HG02870 (cell line): ENCODE measurements at regions not wholly inside any gene's neighbourhood (a gene's known extent, or its start where the extent isn't known, plus 50 kb on each side); places are given as distances from the start of the nearest gene placed in this dataset.
"Not testable (repeated sequence)": the region's sequence is repeated elsewhere in the genome, so short reads cannot be mapped to it uniquely, and the experiment has no call there.

Experiments used
- ATAC-seq: cut with Tn5 transposase; IDR thresholded peaks from one replicate; pipeline ENCODE4 v1.9.1; 2021; ENCODE audit warnings: mild to moderate bottlenecking, moderate library complexity; ENCODE audit not compliant: unreplicated experiment

GRCh38 chr10:63675171-63675570 is 154.0 kb downstream of the REEP3 start:
- no peak for ATAC-seq

- ATAC-seq = peak; percentile 61
Measured at GRCh38 chr10:63677001-63677400, 155.8 kb downstream of the REEP3 start.

- not testable (repeated sequence) for ATAC-seq
Measured at GRCh38 chr10:63680545-63680944, 159.3 kb downstream of the REEP3 start.

- peak; percentile 90 for ATAC-seq
Measured at GRCh38 chr10:63681993-63682697, 160.9 kb downstream of the REEP3 start.

- ATAC-seq = not testable (repeated sequence)
Measured at GRCh38 chr10:63682698-63683052, 161.5 kb downstream of the REEP3 start.

- no peak for ATAC-seq
Measured at GRCh38 chr10:63683223-63683622, 162.0 kb downstream of the REEP3 start.

GRCh38 chr10:63683686-63684085 is 162.5 kb downstream of the REEP3 start:
- no peak for ATAC-seq

- ATAC-seq = no peak
Measured at GRCh38 chr10:63684257-63684936, 163.2 kb downstream of the REEP3 start.

GRCh38 chr10:63689768-63690167 is 168.6 kb downstream of the REEP3 start:
- peak; percentile 80 for ATAC-seq

GRCh38 chr10:63692220-63692896 is 171.2 kb downstream of the REEP3 start:
- no peak for ATAC-seq

- not testable (repeated sequence) for ATAC-seq
Measured at GRCh38 chr10:63693021-63693420, 171.8 kb downstream of the REEP3 start.

GRCh38 chr10:63696205-63696604 is 175.0 kb downstream of the REEP3 start:
- no peak for ATAC-seq

GRCh38 chr10:63697956-63698786 is 177.0 kb downstream of the REEP3 start:
- ATAC-seq = peak; percentile 67

- no peak for ATAC-seq
Measured at GRCh38 chr10:63698787-63699150, 177.6 kb downstream of the REEP3 start.

- no peak for ATAC-seq
Measured at GRCh38 chr10:63699785-63700613, 178.8 kb downstream of the REEP3 start.

- ATAC-seq = no peak
Measured at GRCh38 chr10:63700631-63701156, 179.5 kb downstream of the REEP3 start.

- ATAC-seq = no peak
Measured at GRCh38 chr10:63702092-63702491, 180.9 kb downstream of the REEP3 start.

- no peak for ATAC-seq
Measured at GRCh38 chr10:63703113-63703670, 182.0 kb downstream of the REEP3 start.

GRCh38 chr10:63703740-63704345 is 182.6 kb downstream of the REEP3 start:
- ATAC-seq = no peak
